KMS-11 (cell line): ENCODE measurements at regions not wholly inside any gene's neighbourhood (a gene's known extent, or its start where the extent isn't known, plus 50 kb on each side); places are given as distances from the start of the nearest gene placed in this dataset.

Experiments
- H2AFZ ChIP-seq: fragments of 200-600 bp; sonication (generic); 2 replicates; pipeline ENCODE4 v1.6.1; 2016; ENCODE audit warnings: antibody characterized with exemption, mixed run types, low read depth
- H3K27ac ChIP-seq: fragments of 200-600 bp; sonication (generic); 2 replicates; pipeline ENCODE4 v1.6.1; 2016; ENCODE audit warnings: mild to moderate bottlenecking, mixed run types
- H3K27me3 ChIP-seq: fragments of 200-600 bp; sonication (generic); 2 replicates; pipeline ENCODE4 v1.6.1; 2017; ENCODE audit warnings: mild to moderate bottlenecking, low read depth, mixed run types, moderate library complexity; ENCODE audit not compliant: insufficient read depth
- H3K36me3 ChIP-seq: fragments of 200-600 bp; sonication (generic); 2 replicates; pipeline ENCODE4 v1.6.1; 2017; ENCODE audit warnings: mild to moderate bottlenecking, mixed run types; ENCODE audit not compliant: insufficient read depth
- H3K4me1 ChIP-seq: fragments of 200-600 bp; sonication (generic); 2 replicates; pipeline ENCODE4 v1.6.1; 2016; ENCODE audit warnings: mild to moderate bottlenecking, low read depth, mixed run types; ENCODE audit not compliant: poor library complexity, severe bottlenecking
- H3K4me2 ChIP-seq: fragments of 200-600 bp; sonication (generic); 2 replicates; pipeline ENCODE4 v1.7.0; 2016; ENCODE audit warnings: mild to moderate bottlenecking, mixed run types
- H3K4me3 ChIP-seq: fragments of 200-600 bp; sonication (generic); IDR thresholded peaks from 2 replicates; pipeline ENCODE4 v1.6.1; 2017; ENCODE audit warnings: low read depth, low read length, mixed read lengths; ENCODE audit not compliant: insufficient read depth
- H3K79me2 ChIP-seq: fragments of 200-600 bp; sonication (generic); 2 replicates; pipeline ENCODE4 v1.6.1; 2016; ENCODE audit warnings: low read depth, mixed run types; ENCODE audit not compliant: insufficient read depth
- H3K9ac ChIP-seq: fragments of 200-600 bp; sonication (generic); 2 replicates; pipeline ENCODE4 v1.6.1; 2016; ENCODE audit warnings: mild to moderate bottlenecking, mixed run types
- H4K20me1 ChIP-seq: fragments of 200-600 bp; sonication (generic); 2 replicates; pipeline ENCODE4 v1.6.1; 2016; ENCODE audit warnings: mild to moderate bottlenecking, mixed run types; ENCODE audit not compliant: insufficient read depth
- CTCF ChIP-seq: fragments of 200-600 bp; sonication (generic); conservative IDR thresholded peaks from 2 replicates; pipeline ENCODE4 v1.6.1; 2017; ENCODE audit warnings: low read depth, mild to moderate bottlenecking, antibody characterized with exemption, low read length, moderate library complexity, mixed read lengths

GRCh38 chr4:32219306-32220075 is 1499.3 kb downstream of the PCDH7 start:
- Histone ChIP-seq H3K4me1 (no peaks in the 10 kb centered on the region), H3K4me3 (no peak overlapping the region), H3K27me3 (no peaks in the 10 kb centered on the region), H3K4me2 (no peak overlapping the region), H4K20me1 (no peaks in the 10 kb centered on the region), H3K36me3 (no peaks in the 10 kb centered on the region), H3K79me2 (no peaks in the 10 kb centered on the region), H3K27ac (no peak overlapping the region), H3K9ac (no peak overlapping the region), H2AFZ (no peak overlapping the region)
- TF ChIP-seq CTCF: no peak

- no peaks in the 10 kb centered on the region for H3K79me2 ChIP-seq
- TF ChIP-seq CTCF: no peak
- H4K20me1 ChIP-seq: no peaks in the 10 kb centered on the region
- no peaks in the 10 kb centered on the region for H3K36me3 ChIP-seq
- H2AFZ ChIP-seq: no peak overlapping the region
- no peak overlapping the region for H3K4me3 ChIP-seq
- no peak overlapping the region for H3K4me2 ChIP-seq
- H3K9ac ChIP-seq: no peak overlapping the region
- H3K27ac ChIP-seq: no peak overlapping the region
- no peaks in the 10 kb centered on the region for H3K27me3 ChIP-seq
- no peaks in the 10 kb centered on the region for H3K4me1 ChIP-seq
Measured at GRCh38 chr4:32226204-32226603, 1506.0 kb downstream of the PCDH7 start.

- Histone ChIP-seq H3K9ac (no peak overlapping the region), H3K4me3 (no peak overlapping the region), H4K20me1 (no peaks in the 10 kb centered on the region), H3K4me2 (no peak overlapping the region), H2AFZ (no peak overlapping the region), H3K4me1 (no peaks in the 10 kb centered on the region), H3K36me3 (no peaks in the 10 kb centered on the region), H3K27me3 (no peaks in the 10 kb centered on the region), H3K27ac (no peak overlapping the region), H3K79me2 (no peaks in the 10 kb centered on the region)
- TF ChIP-seq CTCF: no peak
Measured at GRCh38 chr4:32226733-32227132, 1506.6 kb downstream of the PCDH7 start.

GRCh38 chr4:32243926-32244325 is 1523.8 kb downstream of the PCDH7 start:
- Histone ChIP-seq H3K36me3 (no peaks in the 10 kb centered on the region), H4K20me1 (no peaks in the 10 kb centered on the region), H3K9ac (no peak overlapping the region), H3K4me3 (no peak overlapping the region), H3K27me3 (no peaks in the 10 kb centered on the region), H3K79me2 (no peaks in the 10 kb centered on the region), H3K27ac (no peak overlapping the region), H3K4me1 (no peaks in the 10 kb centered on the region), H2AFZ (no peak overlapping the region), H3K4me2 (no peak overlapping the region)
- no peak for TF ChIP-seq CTCF
